Testis (tissue), 2 donors: ENCODE measurements at regions not wholly inside any gene's neighbourhood (a gene's known extent, or its start where the extent isn't known, plus 50 kb on each side); places are given as distances from the start of the nearest gene placed in this dataset.

Experiments used
- DNase-seq: peaks from one replicate; pipeline ENCODE4 v3.0.0-alpha.2; 2019
- H3K27ac ChIP-seq, 2 donors: fragments of 200-600 bp; sonication (generic); one replicate each; pipeline ENCODE4 v1.5.1; 2019
- H3K27me3 ChIP-seq: fragments of 200-600 bp; sonication (generic); one replicate; pipeline ENCODE4 v1.5.1; 2019
- H3K36me3 ChIP-seq: fragments of 200-600 bp; sonication (generic); one replicate; pipeline ENCODE4 v1.5.1; 2017; ENCODE audit warnings: low read depth; ENCODE audit errors: missing control alignments
- H3K4me1 ChIP-seq: fragments of 200-600 bp; sonication (generic); one replicate; pipeline ENCODE4 v1.5.1; 2019
- H3K4me3 ChIP-seq, 2 donors: fragments of 200-600 bp; sonication (generic); one replicate each; pipeline ENCODE4 v1.5.1; 2017 to 2019
- H3K9me3 ChIP-seq: fragments of 200-600 bp; sonication (generic); one replicate; pipeline ENCODE4 v1.5.1; 2017
- CTCF ChIP-seq, 3 experiments: fragments of 450-650 bp in 2 of 3; fragments of 200-600 bp in 1 of 3; sonication (generic) in 1 of 3; IDR thresholded peaks; one replicate each; pipeline ENCODE4 v1.5.1; 2016 to 2019; ENCODE audit warnings: antibody characterized with exemption in 3 of 3, mild to moderate bottlenecking in 2 of 3, moderate library complexity in 1 of 3
- POLR2A ChIP-seq: fragments of 450-650 bp; IDR thresholded peaks from one replicate; pipeline ENCODE4 v1.6.1; 2017; ENCODE audit warnings: antibody characterized with exemption, mild to moderate bottlenecking, moderate library complexity
- WGBS, 2 donors: methylation state at CpG; one replicate each; pipeline ENCODE4 v1.1.5; 2018; 5-methylcytosine and 5-hydroxymethylcytosine counted together
- intact Hi-C: fragments of 100-400 bp; cut with DNase I; formaldehyde crosslinking; loops from one replicate; pipeline ENCODE4 v1.15.1; 2023; ENCODE audit warnings: low total_unique reads

- no peaks in the 10 kb centered on the region for H3K4me1 ChIP-seq
- DNase-seq, result no peak
- intact Hi-C loops, result no loop called here
- no peak for TF ChIP-seq POLR2A
- no peak for TF ChIP-seq CTCF (IDR thresholded peaks at IDR 0.05)
- no peaks in the 10 kb centered on the region for H3K36me3 ChIP-seq
- H3K27me3 ChIP-seq, result no peaks in the 10 kb centered on the region
- no peak overlapping the region for H3K27ac ChIP-seq
- H3K4me3 ChIP-seq, result no peak overlapping the region
- no peaks in the 10 kb centered on the region for H3K9me3 ChIP-seq
Measured at GRCh38 chr11:37916331-37916730, 1318.3 kb upstream of the RAG2 start.

DNA sequence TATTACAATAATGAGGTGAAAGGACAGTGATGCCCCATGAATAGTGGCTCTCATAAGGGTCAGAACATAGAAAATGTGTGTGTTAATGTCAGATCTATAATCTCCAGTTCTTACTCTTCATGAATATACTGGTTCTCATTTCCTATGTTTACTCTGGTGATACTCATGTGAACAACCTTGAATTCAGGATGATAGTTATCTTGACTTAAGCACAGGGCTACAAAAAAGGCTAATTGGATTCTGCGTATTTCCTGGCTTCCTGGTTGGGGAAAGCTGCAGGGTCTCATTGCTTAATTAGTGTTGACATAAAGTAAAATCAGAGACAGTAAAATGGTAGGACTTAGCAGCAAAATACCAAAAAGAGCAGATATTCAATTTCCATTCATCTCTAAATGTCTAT is 1316.8 kb upstream of the RAG2 start:
- Histone ChIP-seq H3K9me3 (no peaks in the 10 kb centered on the region), H3K36me3 (no peaks in the 10 kb centered on the region), H3K27ac (no peak overlapping the region), H3K4me1 (no peaks in the 10 kb centered on the region), H3K4me3 (no peak overlapping the region), H3K27me3 (no peaks in the 10 kb centered on the region)
- WGBS, 2 donors, result 80 to 84% methylated on average over 1 of the region's 1 CpG
- intact Hi-C loops, result no loop called here
- TF ChIP-seq CTCF (IDR thresholded peaks at IDR 0.05), result no peak
- no peak for TF ChIP-seq POLR2A
- no peak for DNase-seq

- H3K27me3 ChIP-seq, result no peaks in the 10 kb centered on the region
- intact Hi-C loops, result no loop called here
- no peaks in the 10 kb centered on the region for H3K4me1 ChIP-seq
- WGBS, 2 donors, result 23 to 25% methylated on average over 8 of the region's 8 CpGs
- DNase-seq, result peak; percentile 41
- TF ChIP-seq POLR2A (no peak), CTCF (IDR thresholded peaks at IDR 0.05) (no peak)
- peak overlapping the region in 1 of 2 donors; percentile 20 for H3K4me3 ChIP-seq
- H3K36me3 ChIP-seq, result no peaks in the 10 kb centered on the region
- H3K27ac ChIP-seq, result no peak overlapping the region
- H3K9me3 ChIP-seq, result no peaks in the 10 kb centered on the region
Measured at GRCh38 chr11:37908219-37908548, 1310.1 kb upstream of the RAG2 start.

DNA sequence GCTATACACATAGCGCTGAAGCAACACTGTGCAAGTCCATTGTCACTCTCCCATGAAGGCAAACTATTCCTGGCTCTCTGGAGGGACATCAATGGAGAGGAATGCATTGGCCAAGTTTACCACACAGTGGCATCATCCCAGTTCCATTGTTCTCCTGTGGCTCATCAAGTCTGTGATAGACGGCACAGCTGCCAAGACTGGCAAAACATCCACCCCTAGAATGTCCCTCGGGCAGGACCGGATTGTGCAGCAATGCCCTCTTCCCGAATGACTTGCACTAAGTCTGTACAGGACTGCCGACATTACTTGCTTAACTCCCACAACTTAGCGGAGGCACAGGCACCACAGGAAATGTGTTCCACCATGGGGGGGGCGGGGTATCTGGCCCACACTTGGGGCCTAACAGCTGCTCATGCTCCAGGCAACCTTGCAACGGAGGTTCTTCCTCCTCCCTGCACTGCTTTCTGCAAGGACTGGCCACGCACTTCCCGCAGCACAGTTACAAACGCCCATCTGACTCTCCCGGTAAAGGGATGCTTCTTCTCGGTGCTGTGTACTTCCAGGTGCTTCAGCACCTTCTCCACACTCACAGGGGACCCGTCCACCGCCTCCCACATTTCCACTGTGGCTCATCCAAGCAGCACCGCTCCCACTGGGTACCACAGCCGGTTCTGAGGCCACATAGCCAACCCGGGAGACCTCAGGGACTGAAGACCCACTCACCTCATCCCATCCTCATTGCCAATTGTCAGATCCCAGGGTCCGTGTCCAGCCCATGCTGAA is 1309.6 kb upstream of the RAG2 start:
- Histone ChIP-seq H3K4me1 (no peaks in the 10 kb centered on the region), H3K36me3 (no peaks in the 10 kb centered on the region), H3K27me3 (no peaks in the 10 kb centered on the region), H3K4me3 (peak overlapping the region in 1 of 2 donors; percentile 20), H3K27ac (no peak overlapping the region), H3K9me3 (no peaks in the 10 kb centered on the region)
- TF ChIP-seq POLR2A, result no peak
- TF ChIP-seq CTCF (IDR thresholded peaks at IDR 0.05), result no peak
- no peak for DNase-seq
- intact Hi-C loops, result no loop called here
- 31 to 47% methylated on average over 13 to 20 of the region's 20 CpGs for WGBS, 2 donors
